ENCODE measurements at regions not wholly inside any gene's neighbourhood (a gene's known extent, or its start where the extent isn't known, plus 50 kb on each side); places are given as distances from the start of the nearest gene placed in this dataset.

DNA sequence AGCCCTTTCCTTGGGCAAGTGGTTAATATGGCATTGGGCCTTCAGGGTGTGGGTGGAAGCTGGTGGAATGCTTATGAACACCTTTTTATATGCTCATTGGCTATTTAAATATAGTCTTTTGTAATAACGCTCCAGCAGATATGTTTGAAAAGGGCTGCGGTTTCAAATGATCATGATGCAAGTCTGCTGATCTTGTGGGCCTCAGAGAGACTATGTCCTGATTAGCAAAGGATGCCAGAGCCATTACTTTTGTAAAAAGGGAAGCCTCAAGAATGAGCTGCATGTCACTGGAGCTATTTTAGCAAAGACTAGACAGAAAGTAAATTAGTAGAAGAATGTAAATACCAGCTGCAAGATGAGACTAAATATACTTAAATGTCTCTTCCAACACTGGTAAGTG, 200.5 kb downstream of the GXYLT1 start:
- no peak overlapping the region for H3K27ac Mint-ChIP-seq
- DNase-seq (ENCODE audit: low spot score in 2 of 2, unreplicated experiment in 2 of 2) = no peak
- TF ChIP-seq, protein P1, sequence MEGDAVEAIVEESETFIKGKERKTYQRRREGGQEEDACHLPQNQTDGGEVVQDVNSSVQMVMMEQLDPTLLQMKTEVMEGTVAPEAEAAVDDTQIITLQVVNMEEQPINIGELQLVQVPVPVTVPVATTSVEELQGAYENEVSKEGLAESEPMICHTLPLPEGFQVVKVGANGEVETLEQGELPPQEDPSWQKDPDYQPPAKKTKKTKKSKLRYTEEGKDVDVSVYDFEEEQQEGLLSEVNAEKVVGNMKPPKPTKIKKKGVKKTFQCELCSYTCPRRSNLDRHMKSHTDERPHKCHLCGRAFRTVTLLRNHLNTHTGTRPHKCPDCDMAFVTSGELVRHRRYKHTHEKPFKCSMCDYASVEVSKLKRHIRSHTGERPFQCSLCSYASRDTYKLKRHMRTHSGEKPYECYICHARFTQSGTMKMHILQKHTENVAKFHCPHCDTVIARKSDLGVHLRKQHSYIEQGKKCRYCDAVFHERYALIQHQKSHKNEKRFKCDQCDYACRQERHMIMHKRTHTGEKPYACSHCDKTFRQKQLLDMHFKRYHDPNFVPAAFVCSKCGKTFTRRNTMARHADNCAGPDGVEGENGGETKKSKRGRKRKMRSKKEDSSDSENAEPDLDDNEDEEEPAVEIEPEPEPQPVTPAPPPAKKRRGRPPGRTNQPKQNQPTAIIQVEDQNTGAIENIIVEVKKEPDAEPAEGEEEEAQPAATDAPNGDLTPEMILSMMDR (IDR thresholded peaks at IDR 0.05; ENCODE audit: unreplicated experiment) = no peak
- H3K4me1 Mint-ChIP-seq = peaks cover 28% of the 10 kb centered on the region
- H3K4me3 Mint-ChIP-seq = no peak overlapping the region
- H3K9me3 Mint-ChIP-seq = peaks cover 26% of the 10 kb centered on the region
- no peaks in the 10 kb centered on the region for H3K27me3 Mint-ChIP-seq (ENCODE audit: low read depth)
- H3K36me3 Mint-ChIP-seq = peaks cover 11% of the 10 kb centered on the region

DNA sequence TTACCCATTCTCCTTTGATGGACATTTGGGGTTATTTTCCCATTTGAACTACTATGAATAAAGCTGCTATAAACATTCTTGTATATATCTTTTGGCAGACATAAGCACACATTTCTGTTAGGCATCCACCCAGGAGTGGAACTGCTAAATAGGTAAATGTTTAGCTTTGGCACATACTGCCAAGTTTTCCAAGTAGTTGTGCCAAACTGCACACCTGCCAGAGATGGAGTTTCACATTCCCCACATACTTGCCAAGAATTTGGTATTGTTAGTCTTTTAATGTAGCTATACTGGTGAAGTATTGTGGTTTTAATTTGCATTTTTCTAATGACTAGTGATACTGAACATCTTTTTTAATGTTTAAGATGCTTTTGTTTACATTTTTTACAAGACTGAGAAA, 201.0 kb downstream of the GXYLT1 start:
- peaks cover 28% of the 10 kb centered on the region for H3K9me3 Mint-ChIP-seq
- peaks cover 28% of the 10 kb centered on the region for H3K4me1 Mint-ChIP-seq
- H3K27me3 Mint-ChIP-seq (ENCODE audit: low read depth) = no peaks in the 10 kb centered on the region
- no peak overlapping the region for H3K27ac Mint-ChIP-seq
- no peak overlapping the region for H3K4me3 Mint-ChIP-seq
- H3K36me3 Mint-ChIP-seq = peaks cover 13% of the 10 kb centered on the region
- no peak for DNase-seq (ENCODE audit: low spot score in 2 of 2, unreplicated experiment in 2 of 2)
- TF ChIP-seq, protein P1 (IDR thresholded peaks at IDR 0.05; ENCODE audit: unreplicated experiment) = no peak

DNA sequence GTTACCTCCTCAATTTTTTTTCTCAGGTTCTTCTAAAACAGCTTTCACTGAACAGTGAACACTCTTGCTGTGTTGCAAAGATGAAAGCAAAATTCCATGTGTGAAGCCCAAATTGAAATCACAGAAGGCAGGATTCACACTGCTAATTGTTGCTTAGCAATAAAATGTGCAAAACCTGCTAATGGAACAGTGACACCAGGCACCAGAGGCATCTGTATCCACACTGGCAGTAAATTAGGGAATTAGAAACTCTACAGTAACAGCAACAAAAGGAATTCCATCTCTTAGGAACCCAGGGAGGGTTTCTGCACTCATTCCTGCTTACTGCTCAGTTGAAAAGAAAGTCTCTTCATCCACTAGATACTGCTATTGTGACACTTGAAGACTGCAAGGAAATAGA, 202.3 kb downstream of the GXYLT1 start:
- H3K9me3 Mint-ChIP-seq = peaks cover 30% of the 10 kb centered on the region
- H3K4me3 Mint-ChIP-seq = no peak overlapping the region
- TF ChIP-seq, protein P1 (IDR thresholded peaks at IDR 0.05; ENCODE audit: unreplicated experiment) = no peak
- no peaks in the 10 kb centered on the region for H3K27me3 Mint-ChIP-seq (ENCODE audit: low read depth)
- peaks cover 13% of the 10 kb centered on the region for H3K36me3 Mint-ChIP-seq
- no peak overlapping the region for H3K27ac Mint-ChIP-seq
- peaks cover 28% of the 10 kb centered on the region for H3K4me1 Mint-ChIP-seq
- no peak for DNase-seq (ENCODE audit: low spot score in 2 of 2, unreplicated experiment in 2 of 2)

DNA sequence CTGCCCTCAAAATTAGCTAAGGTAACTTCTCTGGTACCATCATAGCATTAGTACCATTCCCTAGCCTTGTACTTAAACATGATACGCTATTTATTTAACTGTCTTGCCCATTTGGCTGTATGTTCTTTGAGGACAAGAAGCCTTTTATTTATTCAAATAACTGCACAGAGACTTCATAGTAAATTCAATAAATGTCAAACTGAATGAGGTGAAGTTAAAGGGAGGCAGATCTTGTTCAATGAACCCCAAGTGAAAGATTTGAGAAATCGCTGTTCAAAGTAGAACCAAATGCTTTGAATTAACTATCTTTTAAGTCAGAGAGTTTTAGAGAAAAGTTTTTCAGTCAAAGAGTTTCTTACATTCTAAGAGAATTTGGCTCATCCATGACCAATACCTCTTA, 203.6 kb downstream of the GXYLT1 start:
- peak overlapping the region; percentile 22 for H3K27ac Mint-ChIP-seq
- no peak overlapping the region for H3K4me3 Mint-ChIP-seq
- H3K4me1 Mint-ChIP-seq = peaks cover 28% of the 10 kb centered on the region
- DNase-seq (ENCODE audit: low spot score in 2 of 2, unreplicated experiment in 2 of 2) = no peak
- TF ChIP-seq, protein P1 (IDR thresholded peaks at IDR 0.05; ENCODE audit: unreplicated experiment) = no peak
- H3K9me3 Mint-ChIP-seq = peaks cover 24% of the 10 kb centered on the region
- no peaks in the 10 kb centered on the region for H3K27me3 Mint-ChIP-seq (ENCODE audit: low read depth)
- peaks cover 7% of the 10 kb centered on the region for H3K36me3 Mint-ChIP-seq

DNA sequence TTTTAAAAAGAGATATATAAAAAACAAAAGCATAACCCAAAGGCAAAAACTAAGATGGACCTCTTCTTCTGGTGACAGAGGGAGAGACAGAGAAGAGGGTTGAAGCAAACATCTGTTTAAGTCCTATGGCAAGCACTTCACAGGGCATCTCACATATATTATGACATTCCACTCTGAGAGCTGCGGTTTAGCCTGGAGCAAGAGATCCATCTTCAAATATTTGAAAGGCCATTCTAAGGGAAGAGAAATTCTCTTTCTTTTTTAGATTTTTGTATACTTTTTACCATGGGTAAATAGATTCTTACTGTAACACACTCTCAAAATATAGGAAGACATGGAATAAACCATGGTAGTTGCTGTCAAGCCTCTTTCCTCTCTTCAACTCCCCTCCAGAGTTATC, 204.1 kb downstream of the GXYLT1 start:
- peaks cover 7% of the 10 kb centered on the region for H3K36me3 Mint-ChIP-seq
- peaks cover 22% of the 10 kb centered on the region for H3K9me3 Mint-ChIP-seq
- H3K4me1 Mint-ChIP-seq = peaks cover 28% of the 10 kb centered on the region
- peak overlapping the region; percentile 22 for H3K27ac Mint-ChIP-seq
- TF ChIP-seq, protein P1 (IDR thresholded peaks at IDR 0.05; ENCODE audit: unreplicated experiment) = no peak
- H3K27me3 Mint-ChIP-seq (ENCODE audit: low read depth) = no peaks in the 10 kb centered on the region
- no peak overlapping the region for H3K4me3 Mint-ChIP-seq
- no peak for DNase-seq (ENCODE audit: low spot score in 2 of 2, unreplicated experiment in 2 of 2)

DNA sequence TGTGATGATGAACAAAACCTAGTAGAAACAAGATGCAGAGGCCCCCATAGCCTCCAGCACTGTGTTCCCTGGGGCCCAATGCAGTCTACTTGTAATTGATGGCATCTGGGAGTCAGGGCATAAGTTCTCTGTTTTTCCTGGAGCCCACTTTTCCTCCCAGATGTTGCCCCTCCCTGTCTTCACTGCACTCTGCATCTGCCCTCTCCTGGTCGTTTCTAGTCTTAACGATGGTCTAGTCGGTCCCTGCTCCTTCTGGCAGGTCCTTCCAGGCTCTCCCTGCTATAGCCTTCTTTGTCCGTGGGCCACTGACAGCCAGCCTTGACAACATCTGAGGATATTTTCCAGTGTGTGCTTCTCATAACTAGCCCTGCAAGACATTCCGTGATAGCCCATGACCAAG, 208.3 kb downstream of the GXYLT1 start:
- DNase-seq (ENCODE audit: low spot score in 2 of 2, unreplicated experiment in 2 of 2) = no peak
- Mint-ChIP-seq H3K4me3 (no peak overlapping the region), H3K36me3 (peaks cover 4% of the 10 kb centered on the region), H3K4me1 (peaks cover 24% of the 10 kb centered on the region), H3K9me3 (peaks cover 15% of the 10 kb centered on the region), H3K27ac (no peak overlapping the region), H3K27me3 (ENCODE audit: low read depth) (no peaks in the 10 kb centered on the region)
- TF ChIP-seq, protein P1 (IDR thresholded peaks at IDR 0.05; ENCODE audit: unreplicated experiment) = no peak
